Right lobe of liver (tissue), 4 donors: ENCODE measurements at regions not wholly inside any gene's neighbourhood (a gene's known extent, or its start where the extent isn't known, plus 50 kb on each side); places are given as distances from the start of the nearest gene placed in this dataset.

ENCODE experiments used
- CTCF ChIP-seq, 4 donors: fragments of 200-600 bp in 3 of 4; fragments of 450-650 bp in 1 of 4; IDR thresholded peaks; one replicate each; pipeline versions ENCODE4 v1.5.1 to v1.8.0; 2016 to 2022; ENCODE audit warnings: antibody characterized with exemption in 4 of 4, mild to moderate bottlenecking in 2 of 4
- POLR2A ChIP-seq: fragments of 450-650 bp; IDR thresholded peaks from one replicate; pipeline ENCODE4 v1.6.1; 2017; ENCODE audit warnings: antibody characterized with exemption, mild to moderate bottlenecking
- donor health status: DM: no; HTN: no; CAD: no.
- donor health status: DM: no; HTN: no; CAD: no.
- donor health status: DM: no; HTN: yes; CAD: no.

DNA sequence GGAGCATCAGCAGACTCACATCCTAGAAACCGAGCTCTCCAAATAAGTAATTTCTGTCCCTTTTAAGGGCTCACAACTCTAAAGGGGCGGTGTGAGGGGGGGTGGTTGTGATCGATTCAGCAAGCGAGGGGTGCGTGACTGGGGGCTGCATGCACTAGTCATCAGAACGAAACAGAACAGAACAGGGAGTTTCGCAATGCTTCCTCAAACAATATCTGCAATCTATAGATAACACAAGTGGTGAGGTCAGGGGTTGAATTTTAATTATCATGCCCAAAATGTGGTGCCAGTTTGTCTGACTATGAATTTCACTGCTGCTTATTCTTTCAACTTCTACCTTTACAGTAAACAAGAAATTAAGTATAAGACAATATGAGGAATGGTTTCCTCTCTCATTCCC is 1003.0 kb upstream of the NCAM2 start:
- TF ChIP-seq CTCF (IDR thresholded peaks at IDR 0.05) = no peak
- no peak for TF ChIP-seq POLR2A
